GM19468 (cell line): ENCODE measurements at regions not wholly inside any gene's neighbourhood (a gene's known extent, or its start where the extent isn't known, plus 50 kb on each side); places are given as distances from the start of the nearest gene placed in this dataset.
"Not testable (repeated sequence)": the region's sequence is repeated elsewhere in the genome, so short reads cannot be mapped to it uniquely, and the experiment has no call there.

ENCODE experiments used
- ATAC-seq: cut with Tn5 transposase; IDR thresholded peaks from one replicate; pipeline ENCODE4 v1.9.1; 2021; ENCODE audit warnings: mild to moderate bottlenecking, moderate library complexity, moderate number of reproducible peaks; ENCODE audit not compliant: unreplicated experiment; ENCODE audit errors: extremely low read depth

DNA sequence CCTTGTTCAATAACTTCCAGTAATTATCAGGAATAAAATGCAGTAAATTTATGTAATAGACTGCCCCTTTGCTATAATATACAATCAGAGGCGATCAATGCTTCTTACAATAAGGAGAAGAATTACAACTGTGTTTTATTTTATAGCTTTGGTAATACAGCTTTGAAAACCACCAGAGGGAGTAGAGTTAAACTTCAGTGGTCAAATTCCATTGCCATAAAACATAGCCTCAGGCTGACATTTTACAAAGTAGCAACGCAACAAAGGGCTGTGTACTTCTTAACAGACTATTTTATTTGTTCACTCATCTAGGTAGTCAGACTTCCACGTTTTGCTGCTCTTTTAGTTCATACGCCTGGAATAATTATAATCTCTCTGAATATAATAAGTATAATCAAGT lies 58.5 kb downstream of the TEX13C start:
- ATAC-seq, result no peak

DNA sequence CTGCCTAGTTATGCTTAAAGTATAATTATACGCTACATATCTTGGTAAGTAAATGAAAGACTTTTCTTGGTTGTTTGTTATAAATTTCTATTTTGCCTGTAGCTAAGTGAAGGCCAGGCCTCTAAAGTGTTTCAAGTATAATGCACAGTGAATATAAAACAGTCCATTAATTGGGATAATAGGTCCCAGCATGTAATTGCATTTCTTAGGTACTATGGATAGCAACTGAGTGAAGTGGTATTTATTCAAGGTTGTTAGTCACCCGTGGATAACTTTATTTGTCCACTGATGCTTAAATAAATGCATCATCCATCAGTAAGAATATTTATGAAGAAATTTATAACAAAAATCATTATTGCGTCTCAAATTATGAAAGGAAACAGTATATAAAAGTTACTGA lies 59.1 kb downstream of the TEX13C start:
- no peak for ATAC-seq

DNA sequence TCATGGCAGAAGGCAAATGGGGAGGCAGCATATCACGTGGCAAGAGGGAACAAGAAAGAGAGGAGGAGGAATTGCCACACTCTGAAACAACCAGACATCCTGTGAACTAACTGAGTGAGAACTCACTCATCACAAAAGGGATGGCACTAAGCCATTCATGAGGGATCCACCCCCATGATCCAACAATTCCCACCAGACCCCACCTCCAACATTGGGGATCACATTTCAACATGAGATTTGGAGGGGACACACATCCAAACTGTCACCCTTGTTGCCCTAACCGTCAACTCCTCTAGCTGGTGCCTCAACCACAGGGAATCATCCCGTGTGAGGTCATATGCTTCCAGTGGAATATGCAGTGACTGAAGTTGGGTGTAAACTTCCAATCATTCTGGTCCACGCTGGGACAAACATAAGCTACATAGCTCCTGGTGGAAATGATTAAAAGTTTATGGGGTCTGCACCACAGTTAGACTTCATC lies 62.5 kb downstream of the TEX13C start:
- no peak for ATAC-seq

DNA sequence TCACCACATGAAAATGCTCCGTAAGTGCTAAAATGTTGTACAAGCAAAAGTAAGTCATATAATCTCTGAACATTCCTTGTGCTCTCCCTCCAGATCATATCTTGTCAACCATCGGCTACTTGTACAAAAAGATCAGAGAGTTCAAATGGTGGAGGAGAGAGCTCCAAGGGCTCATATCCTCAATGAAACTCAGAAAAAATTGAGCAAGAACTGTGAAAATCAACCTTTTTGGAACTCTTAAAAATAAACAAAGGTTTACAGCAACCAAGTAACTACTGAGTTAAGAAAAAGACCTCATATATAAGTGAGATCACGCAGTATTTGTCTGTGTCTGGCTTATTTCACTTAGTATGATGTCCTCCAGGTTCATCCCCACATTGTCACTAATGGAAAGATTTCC lies 63.2 kb downstream of the TEX13C start:
- ATAC-seq, result no peak

GRCh38 chrX:125384867-125385266 lies 65.2 kb downstream of the TEX13C start:
- no peak for ATAC-seq

- ATAC-seq, result no peak
These were observed 68.3 kb downstream of the TEX13C start for GRCh38 chrX:125387945-125388344.

DNA sequence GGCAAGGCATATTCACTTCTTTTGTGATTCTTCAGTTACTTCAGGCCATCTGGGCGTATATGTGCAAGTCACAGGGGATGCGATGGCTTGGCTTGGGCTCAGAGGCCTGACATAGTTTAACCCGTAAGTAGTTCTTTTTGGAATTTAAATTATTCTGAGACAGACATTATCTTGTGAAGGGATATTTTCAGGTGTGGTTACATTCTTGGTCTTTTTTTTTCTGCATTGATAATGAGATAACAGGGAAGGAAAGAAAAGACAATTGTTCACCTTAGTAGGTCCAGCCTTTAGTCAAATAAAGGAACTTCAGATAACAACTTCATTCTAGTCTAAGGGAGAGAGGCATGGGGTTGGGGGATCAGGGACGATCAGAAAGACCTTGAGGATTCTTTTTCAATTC lies 74.8 kb downstream of the TEX13C start:
- no peak for ATAC-seq

- no peak for ATAC-seq
These were observed 76.0 kb downstream of the TEX13C start for GRCh38 chrX:125395626-125396025.

DNA sequence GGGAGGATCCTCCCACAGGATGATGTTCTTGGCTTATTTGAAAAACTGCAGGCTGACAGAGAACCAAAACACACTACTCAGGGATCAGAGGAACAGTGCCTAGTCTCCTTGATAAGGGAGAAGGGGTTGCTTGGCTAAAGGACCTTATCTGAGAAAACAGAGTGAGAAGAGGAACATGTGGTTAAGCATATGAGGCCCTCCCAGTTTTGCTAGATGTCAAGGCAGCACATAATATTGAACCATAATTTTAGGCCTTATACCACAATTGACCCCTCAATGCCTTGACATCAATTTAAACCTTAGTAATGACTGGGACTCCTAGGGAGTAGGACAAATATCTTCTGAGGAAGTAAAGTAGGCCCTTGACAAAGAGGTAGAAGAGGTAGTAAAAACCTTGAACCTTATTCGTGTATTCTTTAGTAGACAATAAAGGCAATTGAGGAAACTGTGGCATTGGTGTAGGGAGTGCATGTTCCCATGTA lies 79.3 kb downstream of the TEX13C start:
- ATAC-seq, result no peak

- no peak for ATAC-seq
These were observed 83.1 kb downstream of the TEX13C start for GRCh38 chrX:125402807-125403206.

- ATAC-seq, result no peak
These were observed 85.0 kb downstream of the TEX13C start for GRCh38 chrX:125404667-125405160.

DNA sequence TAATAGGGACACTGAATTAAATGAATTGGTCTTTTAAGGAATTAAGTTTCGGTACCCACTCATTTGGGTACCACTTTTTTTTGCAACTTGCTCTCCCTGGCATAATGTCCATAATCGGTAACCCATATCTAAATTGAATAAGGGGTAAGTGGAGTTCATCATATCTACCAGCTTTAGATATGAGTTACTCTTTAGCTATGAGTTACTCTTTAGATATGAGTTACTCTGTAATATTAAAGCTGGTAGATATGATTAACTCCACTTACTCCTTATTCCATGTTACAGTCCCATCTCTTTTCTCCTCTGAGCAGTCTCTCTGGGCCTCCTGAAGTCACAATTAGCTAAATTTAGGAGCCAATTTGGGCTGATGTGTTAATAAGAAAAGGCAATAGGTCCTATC lies 85.7 kb downstream of the TEX13C start:
- ATAC-seq, result no peak

DNA sequence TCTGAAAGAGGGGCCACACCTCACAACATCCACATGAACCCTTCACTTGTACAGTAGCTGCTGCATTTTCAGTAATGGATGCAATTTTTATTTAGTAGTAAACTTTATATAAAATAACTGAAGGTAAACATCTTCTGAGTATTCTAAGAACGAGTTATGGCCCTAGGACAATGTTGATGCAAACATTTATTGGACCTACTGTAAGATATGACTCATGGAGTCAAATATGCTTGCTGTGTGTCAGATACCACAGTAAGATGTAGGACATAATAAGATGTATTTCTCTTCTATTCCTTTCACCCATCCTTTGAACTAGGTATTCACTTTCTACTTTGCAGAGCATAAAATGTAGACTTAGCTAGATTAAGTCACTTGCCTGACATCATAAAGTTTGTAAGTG lies 87.6 kb downstream of the TEX13C start:
- no peak for ATAC-seq

DNA sequence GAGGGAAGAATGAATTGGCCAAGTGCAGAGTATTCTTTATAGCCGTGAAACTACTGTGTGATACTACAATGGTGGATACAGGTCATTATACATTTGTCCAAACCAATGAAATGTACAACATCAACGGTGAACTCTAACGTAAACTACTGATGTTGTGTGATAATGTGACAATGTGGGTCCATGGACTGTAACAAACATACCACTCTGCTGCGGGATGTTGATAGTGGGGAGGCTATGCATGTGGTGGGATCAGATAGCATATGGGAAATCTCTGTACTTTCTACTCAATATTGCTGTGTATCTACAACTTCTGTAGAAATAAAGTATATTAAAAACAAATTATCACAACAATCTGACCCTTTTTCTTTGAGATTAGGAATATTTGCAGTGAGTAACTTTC lies 101.1 kb downstream of the TEX13C start:
- ATAC-seq, result no peak

DNA sequence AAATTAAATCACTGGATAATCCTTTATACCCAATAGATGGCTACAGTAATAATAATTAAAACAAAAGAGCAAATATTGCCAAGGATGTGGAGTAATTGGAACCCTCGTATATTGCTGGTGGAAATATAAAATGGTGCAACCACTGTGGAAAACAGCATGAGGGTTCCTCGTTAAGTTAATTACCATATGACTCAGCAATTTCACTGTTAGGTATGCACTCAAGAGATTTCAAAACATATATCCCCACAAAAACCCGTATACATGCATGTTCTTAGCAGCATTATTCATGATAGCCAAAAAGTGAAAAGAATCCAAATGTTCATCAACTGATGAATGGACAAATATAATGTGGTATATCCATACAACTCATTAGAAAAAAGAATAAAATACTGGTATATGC lies 103.3 kb downstream of the TEX13C start:
- ATAC-seq, result no peak

DNA sequence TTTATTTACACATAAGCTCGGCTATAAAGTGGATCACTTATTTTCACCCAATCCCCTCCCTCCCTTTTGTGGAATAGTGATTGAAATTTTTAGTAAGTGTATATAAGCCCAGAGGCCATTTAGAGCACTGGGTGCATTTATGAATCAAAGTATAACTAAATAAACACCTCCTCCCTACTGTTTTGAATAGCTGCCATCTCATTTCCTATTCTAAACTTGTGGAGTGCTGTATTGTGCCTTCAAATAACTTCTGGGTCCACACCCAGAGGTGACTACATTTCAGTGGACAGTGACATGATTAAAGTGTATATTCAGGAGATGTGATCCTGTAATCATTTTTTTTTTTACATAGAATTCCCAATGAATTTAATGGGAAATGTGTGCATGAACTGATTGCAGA lies 104.9 kb downstream of the TEX13C start:
- ATAC-seq, result no peak

GRCh38 chrX:125436855-125437254 lies 117.2 kb downstream of the TEX13C start:
- ATAC-seq, result no peak

DNA sequence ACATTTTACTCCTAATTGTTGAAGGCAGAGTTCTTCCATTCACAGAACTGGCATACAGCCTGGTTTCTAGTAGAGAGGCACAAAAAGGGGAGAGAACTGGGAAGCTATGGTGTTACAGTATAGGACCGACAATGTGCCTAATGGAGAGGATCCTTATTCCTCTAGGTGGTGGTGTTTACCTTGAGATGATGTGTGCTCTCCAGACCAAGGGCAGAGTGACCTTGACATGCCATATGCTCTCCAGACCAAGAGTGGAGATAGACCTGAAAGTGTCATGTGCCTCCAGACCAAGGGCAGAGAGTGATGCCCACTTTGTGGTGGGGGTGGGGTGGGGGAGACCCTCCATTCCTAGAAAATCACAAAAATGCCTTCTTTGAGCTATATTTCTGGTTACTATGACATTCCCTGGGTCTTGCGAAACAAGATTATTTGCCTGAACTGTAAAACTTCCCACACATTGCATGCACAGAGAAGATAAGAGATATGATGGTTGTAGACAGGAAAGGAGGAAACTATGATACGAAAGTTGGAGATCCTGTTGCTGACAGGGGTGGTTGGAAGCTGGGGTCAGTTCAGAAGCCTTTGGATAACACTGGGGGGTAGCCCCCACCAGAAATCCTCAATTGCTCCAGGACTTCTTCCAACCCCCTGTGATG lies 119.7 kb downstream of the TEX13C start:
- ATAC-seq, result no peak

DNA sequence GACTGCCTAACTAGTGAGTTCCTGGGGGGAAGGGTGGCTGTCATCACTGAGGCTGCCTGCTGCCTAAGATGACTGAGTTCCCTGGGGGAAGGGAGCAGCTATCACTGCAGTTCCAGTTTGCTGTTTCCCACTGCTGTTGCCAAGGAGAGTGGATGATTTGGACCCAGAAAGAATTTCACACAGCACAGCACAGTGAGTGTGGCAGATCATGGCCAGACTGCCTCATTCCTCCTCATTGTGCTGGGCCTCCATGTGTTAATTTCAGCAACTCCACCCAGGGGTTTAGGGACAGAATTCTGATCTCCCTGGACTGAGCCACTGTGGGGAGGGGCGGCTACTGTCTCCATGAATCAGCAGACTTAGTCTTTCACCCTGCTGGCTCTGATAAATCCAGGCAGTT lies 125.0 kb downstream of the TEX13C start:
- ATAC-seq, result no peak

DNA sequence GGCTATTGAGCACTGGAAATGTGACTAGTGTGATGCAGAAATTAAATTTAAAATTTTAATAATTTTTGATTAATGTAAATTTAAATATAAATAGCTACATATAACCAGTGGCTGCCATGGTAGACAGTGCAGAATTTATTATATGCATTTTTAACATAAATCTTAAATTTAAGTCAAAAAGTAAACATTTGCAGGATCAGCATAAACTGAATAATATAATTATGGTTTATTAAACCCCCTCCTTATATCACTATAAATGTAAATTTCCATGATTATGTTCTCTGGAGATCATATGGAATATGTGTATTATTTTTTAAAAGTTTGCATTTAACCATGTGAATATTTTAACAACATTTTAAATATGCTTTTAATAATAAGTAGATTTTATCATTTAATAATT lies 155.8 kb downstream of the TEX13C start:
- ATAC-seq, result no peak

GRCh38 chrX:125492439-125492838 lies 172.8 kb downstream of the TEX13C start:
- ATAC-seq, result no peak

DNA sequence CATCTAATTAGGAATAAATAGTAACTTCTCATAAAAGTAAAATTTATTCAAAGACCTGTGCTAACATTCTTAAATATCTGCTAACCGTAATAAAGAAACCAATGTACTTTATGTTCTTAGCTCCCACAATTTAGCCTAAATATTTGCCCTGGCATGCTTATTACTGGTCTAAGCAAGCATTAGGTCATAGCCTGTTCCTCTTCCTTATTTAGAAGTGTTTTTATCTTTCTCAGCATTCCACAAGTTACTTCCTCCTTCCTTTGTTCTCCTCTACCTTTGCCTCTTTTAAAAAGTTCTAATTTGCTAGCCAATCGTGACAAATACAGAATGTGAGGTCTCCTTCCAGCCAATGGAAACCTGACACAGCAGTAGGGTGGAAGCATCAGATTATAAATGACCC lies 173.3 kb downstream of the TEX13C start:
- ATAC-seq, result not testable (repeated sequence)
